H1 (cell line): ENCODE measurements at regions not wholly inside any gene's neighbourhood (a gene's known extent, or its start where the extent isn't known, plus 50 kb on each side); places are given as distances from the start of the nearest gene placed in this dataset.

Source experiments
- CTCF ChIA-PET: fragments of 300-600 bp; sonication (Branson Sonifier 250); formaldehyde crosslinking; loops from one replicate; lab custom pipeline; 2021; ENCODE audit not compliant: partially characterized antibody; lab: Charles Lee
- POLR2A ChIA-PET: fragments of 300-600 bp; sonication (Branson Sonifier 250); formaldehyde crosslinking; loops from one replicate; lab custom pipeline; 2021; ENCODE audit warnings: inconsistent platforms; ENCODE audit not compliant: partially characterized antibody; lab: Charles Lee
- DNase-seq, 2 experiments: peaks; one replicate each; pipeline versions ENCODE4 v3.0.0 to v3.0.0-alpha.2; 2010 to 2022; ENCODE audit warnings: low spot score in 2 of 2, low read depth in 1 of 2, mixed read lengths in 1 of 2
- FAIRE-seq: peaks from 2 replicates; lab custom pipeline; 2011; peaks lifted over from hg19 to GRCh38; lab: Jason Lieb, UNC
- H2AFZ ChIP-seq: 2 replicates; pipeline ENCODE4 v1.8.1; 2012; ENCODE audit warnings: low read length, inconsistent platforms
- H2AK5ac ChIP-seq: 2 replicates; pipeline ENCODE4 v1.6.1; 2013; ENCODE audit warnings: low read depth, low read length
- H2BK120ac ChIP-seq: replicated peaks from 2 replicates; pipeline ENCODE3; 2013; ENCODE audit warnings: low read depth, low read length, inconsistent platforms
- H2BK12ac ChIP-seq: 2 replicates; pipeline ENCODE4 v1.6.1; 2013; ENCODE audit warnings: low read depth, low read length
- H2BK15ac ChIP-seq: 2 replicates; pipeline ENCODE4 v1.6.1; 2013; ENCODE audit warnings: low read length
- H2BK20ac ChIP-seq: 2 replicates; pipeline ENCODE4 v1.6.1; 2013; ENCODE audit warnings: low read length
- H2BK5ac ChIP-seq: 2 replicates; pipeline ENCODE4 v1.6.1; 2013; ENCODE audit warnings: low read depth, low read length
- H3K14ac ChIP-seq: 2 replicates; pipeline ENCODE4 v1.6.1; 2013; ENCODE audit warnings: inconsistent platforms; ENCODE audit not compliant: insufficient read length
- H3K18ac ChIP-seq: 2 replicates; pipeline ENCODE4 v1.6.1; 2013; ENCODE audit warnings: low read length; ENCODE audit errors: extremely low read depth
- H3K23ac ChIP-seq: 2 replicates; pipeline ENCODE4 v1.6.1; 2013; ENCODE audit warnings: inconsistent platforms; ENCODE audit not compliant: insufficient read length
- H3K23me2 ChIP-seq: 2 replicates; pipeline ENCODE4 v1.6.1; 2013; ENCODE audit warnings: low read depth, low read length
- H3K27ac ChIP-seq: 2 replicates; pipeline ENCODE4 v1.6.1; 2011; ENCODE audit warnings: low read depth, low read length, inconsistent platforms
- H3K27me3 ChIP-seq, 4 experiments: replicated peaks in 1 of 4; 1 replicate in 1 of 4; 2 replicates in 3 of 4; pipeline versions ENCODE4 v1.6.1 to v1.8.1; 2011 to 2013; ENCODE audit warnings: low read length in 3 of 4, mild to moderate bottlenecking in 3 of 4, inconsistent platforms in 2 of 4, mixed read lengths in 2 of 4, moderate library complexity in 1 of 4; ENCODE audit not compliant: control insufficient read depth in 3 of 4, insufficient read depth in 3 of 4; ENCODE audit errors: extremely low read depth in 1 of 4
- H3K36me3 ChIP-seq, 4 experiments: 2 replicates each; pipeline versions ENCODE4 v1.6.1 to v1.8.1; 2011 to 2013; ENCODE audit warnings: mild to moderate bottlenecking in 4 of 4, low read length in 3 of 4, moderate library complexity in 2 of 4, control low read depth in 1 of 4, inconsistent platforms in 1 of 4; ENCODE audit not compliant: insufficient read depth in 4 of 4, control insufficient read depth in 2 of 4
- H3K4ac ChIP-seq: replicated peaks from 2 replicates; pipeline ENCODE3; 2013; ENCODE audit warnings: low read length, low read depth, mixed read lengths, inconsistent platforms; ENCODE audit not compliant: insufficient read length
- H3K4me1 ChIP-seq, 4 experiments: replicated peaks in 1 of 4; 1 replicate in 1 of 4; 2 replicates in 3 of 4; pipeline versions ENCODE4 v1.6.1 to v1.8.1; 2011 to 2013; ENCODE audit warnings: low read length in 3 of 4, inconsistent platforms in 2 of 4, mixed read lengths in 1 of 4; ENCODE audit not compliant: insufficient read depth in 4 of 4, control insufficient read depth in 3 of 4
- H3K4me2 ChIP-seq, 2 experiments: 2 replicates each; pipeline versions ENCODE4 v1.6.1 to v1.8.1; 2011 to 2013; ENCODE audit warnings: low read depth in 2 of 2, low read length in 2 of 2, control low read depth in 1 of 2, inconsistent platforms in 1 of 2, mild to moderate bottlenecking in 1 of 2; ENCODE audit not compliant: insufficient read depth in 1 of 2
- H3K4me3 ChIP-seq, 4 experiments: fragments of 200-600, 300-600 bp in 1 of 4; sonication (generic), shearing (Covaris generic), sonication (Bioruptor Twin) in 1 of 4; 2 replicates each; pipeline versions ENCODE4 v1.5.1 to v1.8.1; 2011 to 2016; ENCODE audit warnings: low read length in 4 of 4, low read depth in 3 of 4, control low read depth in 2 of 4, inconsistent platforms in 2 of 4, mild to moderate bottlenecking in 2 of 4, mixed read lengths in 1 of 4, moderate library complexity in 1 of 4; ENCODE audit not compliant: insufficient read depth in 2 of 4; ENCODE audit errors: extremely low read depth in 1 of 4
- H3K56ac ChIP-seq: replicated peaks from 2 replicates; pipeline ENCODE3; 2013; ENCODE audit warnings: low read depth, mild to moderate bottlenecking, mixed read lengths, low read length, inconsistent platforms; ENCODE audit not compliant: insufficient read length
- H3K79me1 ChIP-seq: 2 replicates; pipeline ENCODE4 v1.6.1; 2013; ENCODE audit warnings: low read depth, low read length, control low read depth
- H3K79me2 ChIP-seq, 2 experiments: 2 replicates each; pipeline versions ENCODE4 v1.6.1 to v1.8.1; 2012 to 2013; ENCODE audit warnings: low read length in 2 of 2, mild to moderate bottlenecking in 2 of 2, inconsistent platforms in 1 of 2; ENCODE audit not compliant: insufficient read depth in 2 of 2, control insufficient read depth in 1 of 2
- H3K9ac ChIP-seq, 4 experiments: replicated peaks in 1 of 4; 1 replicate in 1 of 4; 2 replicates in 3 of 4; pipeline versions ENCODE4 v1.6.1 to v1.8.1; 2011 to 2013; ENCODE audit warnings: low read depth in 3 of 4, low read length in 3 of 4, control low read depth in 2 of 4, mild to moderate bottlenecking in 2 of 4, moderate library complexity in 2 of 4, inconsistent platforms in 1 of 4; ENCODE audit errors: extremely low read depth in 1 of 4
- H3K9me3 ChIP-seq, 2 experiments: 2 replicates each; pipeline versions ENCODE4 v1.6.1 to v1.8.1; 2012 to 2013; ENCODE audit warnings: mild to moderate bottlenecking in 2 of 2, moderate library complexity in 2 of 2, control low read depth in 1 of 2, inconsistent platforms in 1 of 2, low read depth in 1 of 2, low read length in 1 of 2, mixed read lengths in 1 of 2; ENCODE audit not compliant: insufficient read depth in 2 of 2
- H4K20me1 ChIP-seq, 2 experiments: replicated peaks in 1 of 2; 2 replicates each; pipeline versions ENCODE3 to v1.8.1; 2011 to 2013; ENCODE audit warnings: inconsistent platforms in 2 of 2, low read length in 2 of 2, mild to moderate bottlenecking in 1 of 2; ENCODE audit not compliant: insufficient read depth in 2 of 2, control insufficient read depth in 1 of 2
- H4K5ac ChIP-seq: 2 replicates; pipeline ENCODE4 v1.6.1; 2013; ENCODE audit warnings: low read length, low read depth, mixed read lengths, inconsistent platforms; ENCODE audit not compliant: insufficient read length
- H4K8ac ChIP-seq: 2 replicates; pipeline ENCODE4 v1.8.0; 2013; ENCODE audit warnings: mild to moderate bottlenecking, moderate library complexity, low read length, inconsistent platforms; ENCODE audit not compliant: insufficient read depth; ENCODE audit errors: extremely low read depth
- H4K91ac ChIP-seq: replicated peaks from 2 replicates; pipeline ENCODE3; 2013; ENCODE audit warnings: low read length, mixed read lengths, inconsistent platforms; ENCODE audit not compliant: insufficient read length
- BACH1 ChIP-seq: IDR thresholded peaks from 2 replicates; pipeline ENCODE4 v1.6.1; 2012; ENCODE audit warnings: low read length, improper control_type of control experiment
- BCL11A ChIP-seq, 2 experiments: IDR thresholded peaks; one replicate each; pipeline ENCODE4 v1.6.1; 2011; ENCODE audit warnings: low read depth in 2 of 2, low read length in 2 of 2, mild to moderate bottlenecking in 2 of 2
- CBX5 ChIP-seq: fragments of 300-800, 300-1000 bp; sonication (generic); IDR thresholded peaks from 2 replicates; pipeline ENCODE4 v1.7.1; 2016; ENCODE audit warnings: antibody characterized with exemption, low read length, low read depth
- CHD1 ChIP-seq: IDR thresholded peaks from 2 replicates; pipeline ENCODE4 v1.6.1; 2012; ENCODE audit warnings: low read depth, low read length, improper control_type of control experiment
- HDAC2 ChIP-seq, 2 experiments: fragments of 300-600 bp in 1 of 2; sonication (generic) in 1 of 2; IDR thresholded peaks; 2 replicates each; pipeline ENCODE4 v1.6.1; 2011 to 2012; ENCODE audit warnings: low read depth in 2 of 2, low read length in 2 of 2, mild to moderate bottlenecking in 2 of 2, moderate library complexity in 2 of 2, borderline replicate concordance in 1 of 2, inconsistent platforms in 1 of 2
- JUN ChIP-seq: IDR thresholded peaks from 2 replicates; pipeline ENCODE4 v1.6.1; 2011; ENCODE audit warnings: low read depth, mild to moderate bottlenecking, improper control_type of control experiment, low read length
- JUND ChIP-seq: IDR thresholded peaks from 2 replicates; pipeline ENCODE4 v1.6.1; 2011; ENCODE audit warnings: mild to moderate bottlenecking, improper control_type of control experiment, low read length
- KDM1A ChIP-seq: fragments of 200-600, 300-600 bp; sonication (generic); IDR thresholded peaks from 2 replicates; pipeline ENCODE4 v1.7.1; 2016; ENCODE audit warnings: mild to moderate bottlenecking, low read length, borderline replicate concordance
- RAD21 ChIP-seq, 2 experiments: IDR thresholded peaks in 1 of 2; conservative IDR thresholded peaks in 1 of 2; 2 replicates each; pipeline ENCODE4 v1.6.1; 2011; ENCODE audit warnings: low read depth in 2 of 2, low read length in 2 of 2, improper control_type of control experiment in 1 of 2, inconsistent platforms in 1 of 2, mild to moderate bottlenecking in 1 of 2, moderate library complexity in 1 of 2
- RFX5 ChIP-seq: IDR thresholded peaks from 2 replicates; pipeline ENCODE4 v1.6.1; 2011; ENCODE audit warnings: low read depth, low read length, improper control_type of control experiment, borderline replicate concordance
- SIN3A ChIP-seq, 2 experiments: IDR thresholded peaks in 1 of 2; conservative IDR thresholded peaks in 1 of 2; 2 replicates each; pipeline ENCODE4 v1.6.1; 2011 to 2012; ENCODE audit warnings: low read length in 2 of 2, improper control_type of control experiment in 1 of 2, low read depth in 1 of 2, mild to moderate bottlenecking in 1 of 2
- TAF1 ChIP-seq: IDR thresholded peaks from 2 replicates; pipeline ENCODE4 v1.6.1; 2011; ENCODE audit warnings: mild to moderate bottlenecking, low read depth, low read length
- ZNF274 ChIP-seq: IDR thresholded peaks from 2 replicates; pipeline ENCODE4 v1.7.0; 2012; ENCODE audit warnings: low read length, borderline replicate concordance; ENCODE audit errors: extremely low read depth
- WGBS, 2 experiments: shearing (Covaris generic) in 1 of 2; methylation state at CpG; one replicate each; pipeline versions ENCODE4 v1.1.6 to v1.1.7; 2013 to 2015; ENCODE audit warnings: low lambda C conversion rate in 2 of 2, mixed read lengths in 2 of 2, inconsistent platforms in 1 of 2, low coverage in 1 of 2, missing lambda C conversion rate in 1 of 2; ENCODE audit not compliant: insufficient replicate concordance in 2 of 2, insufficient coverage in 1 of 2, insufficient read length in 1 of 2; ENCODE audit errors: extremely low coverage in 1 of 2, missing lambda C conversion rate in 1 of 2; 5-methylcytosine and 5-hydroxymethylcytosine counted together
- TF ChIP-seq, protein P1 (sequence below): IDR thresholded peaks from 2 replicates; pipeline ENCODE4 v1.6.1; 2011; ENCODE audit warnings: low read depth, mild to moderate bottlenecking, low read length; ENCODE audit not compliant: insufficient read depth

DNA sequence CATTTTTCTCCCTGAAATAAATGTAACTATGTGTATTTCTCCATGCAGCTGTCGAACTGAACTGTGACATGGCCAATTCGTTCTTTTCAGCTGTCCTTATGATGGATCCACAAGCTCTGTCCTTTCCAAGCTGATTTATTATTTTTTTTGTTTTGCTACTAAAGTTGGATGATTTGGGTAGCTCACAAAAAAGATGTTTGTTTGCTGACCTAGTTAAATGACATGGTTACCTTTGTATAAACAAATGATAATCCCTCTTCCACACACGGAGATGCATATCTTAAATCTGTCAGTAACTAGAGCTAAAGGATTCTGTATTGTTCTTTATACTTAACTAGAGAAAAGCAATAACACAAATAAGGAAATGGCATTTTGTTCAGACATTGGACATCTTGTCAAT lies 884.3 kb upstream of the PCDH20 start:
- H3K36me3 ChIP-seq: no peaks in the 10 kb centered on the region
- FAIRE-seq (no peak), DNase-seq (no peak)
- H3K56ac ChIP-seq: no peak overlapping the region
- H3K4me3 ChIP-seq: no peak overlapping the region
- H4K91ac ChIP-seq: no peak overlapping the region
- 87% methylated on average over 3 of the region's 3 CpGs; no CpG with 5 or more reads in 1 of the 2 experiments for WGBS, 2 experiments
- no peak overlapping the region for H3K4me2 ChIP-seq
- H3K14ac ChIP-seq: no peak overlapping the region
- no peak overlapping the region for H2BK12ac ChIP-seq
- ChIA-PET POLR2A (no interaction called here), CTCF (interaction anchor here (1.7 to 1.9 kb wide), 2 partner anchors 58 to 88 kb away, joined by 4 to 9 read pairs; no protein-coding TSS in a partner anchor)
- H3K27me3 ChIP-seq: no peaks in the 10 kb centered on the region
- H3K79me1 ChIP-seq: no peaks in the 10 kb centered on the region
- H3K4ac ChIP-seq: no peak overlapping the region
- H3K9ac ChIP-seq: no peak overlapping the region
- H2BK120ac ChIP-seq: no peak overlapping the region
- no peaks in the 10 kb centered on the region for H3K4me1 ChIP-seq
- no peaks in the 10 kb centered on the region for H4K20me1 ChIP-seq
- H3K23me2 ChIP-seq: no peaks in the 10 kb centered on the region
- H3K23ac ChIP-seq: no peak overlapping the region
- H2BK15ac ChIP-seq: no peak overlapping the region
- H2AK5ac ChIP-seq: no peak overlapping the region
- H2BK20ac ChIP-seq: no peak overlapping the region
- no peak overlapping the region for H3K27ac ChIP-seq
- H4K8ac ChIP-seq: no peak overlapping the region
- no peak overlapping the region for H2BK5ac ChIP-seq
- no peak overlapping the region for H3K18ac ChIP-seq
- no peaks in the 10 kb centered on the region for H3K9me3 ChIP-seq
- H2AFZ ChIP-seq: no peak overlapping the region
- H4K5ac ChIP-seq: no peak overlapping the region
- H3K79me2 ChIP-seq: no peaks in the 10 kb centered on the region
- TF ChIP-seq HDAC2 (IDR thresholded peaks at IDR 0.05; ENCODE audit: borderline replicate concordance in 1 of 2, low read depth in 2 of 2, low read length in 2 of 2) (no peak), KDM1A (no peak), JUND (no peak), BACH1 (no peak), SIN3A (conservative IDR thresholded peaks at IDR 0.05 in 1 of 2, IDR thresholded peaks at IDR 0.05 in 1 of 2; ENCODE audit: low read depth in 1 of 2, low read length in 2 of 2) (no peak), RAD21 (IDR thresholded peaks at IDR 0.05 in 1 of 2, conservative IDR thresholded peaks at IDR 0.05 in 1 of 2; ENCODE audit: low read depth in 2 of 2, low read length in 2 of 2) (no peak), RFX5 (no peak), CBX5 (no peak), ZNF274 (no peak), BCL11A (IDR thresholded peaks at IDR 0.05; ENCODE audit: low read depth in 2 of 2, low read length in 2 of 2) (no peak), JUN (no peak), TAF1 (no peak), CHD1 (no peak)
- TF ChIP-seq, protein P1, sequence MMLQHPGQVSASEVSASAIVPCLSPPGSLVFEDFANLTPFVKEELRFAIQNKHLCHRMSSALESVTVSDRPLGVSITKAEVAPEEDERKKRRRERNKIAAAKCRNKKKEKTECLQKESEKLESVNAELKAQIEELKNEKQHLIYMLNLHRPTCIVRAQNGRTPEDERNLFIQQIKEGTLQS: no peak
